ENCODE measurements at regions not wholly inside any gene's neighbourhood (a gene's known extent, or its start where the extent isn't known, plus 50 kb on each side); places are given as distances from the start of the nearest gene placed in this dataset.

GRCh38 chr2:193703411-193703810 is 1508.7 kb upstream of the TMEFF2 start:
- no TSS peak for BruUV-seq (replicated peaks)
- no peak for FAIRE-seq
- Histone ChIP-seq H3K4me2 (ENCODE audit: control insufficient read depth, insufficient read depth) (no peak overlapping the region), H3K4me3 (no peak overlapping the region), H3K9ac (ENCODE audit: control insufficient read depth, insufficient read depth, low read length) (no peak overlapping the region), H3K9me3 (replicated peaks; ENCODE audit: control insufficient read depth, insufficient read depth, low read length) (no peaks in the 10 kb centered on the region), H2AFZ (ENCODE audit: control insufficient read depth, low read depth, low read length) (no peak overlapping the region), H3K27ac (ENCODE audit: control insufficient read depth, insufficient read depth) (no peak overlapping the region), H3K36me3 (ENCODE audit: control insufficient read depth in 2 of 2, insufficient read depth in 2 of 2, low read length in 1 of 2) (no peaks in the 10 kb centered on the region), H4K20me1 (ENCODE audit: control insufficient read depth, insufficient read depth) (no peaks in the 10 kb centered on the region), H3K79me2 (ENCODE audit: control insufficient read depth, insufficient read depth, low read length) (no peaks in the 10 kb centered on the region), H3K4me1 (ENCODE audit: control insufficient read depth, insufficient read depth, low read length) (no peaks in the 10 kb centered on the region), H3K27me3 (replicated peaks in 1 of 2; ENCODE audit: control insufficient read depth in 2 of 2, insufficient read depth in 2 of 2, low read length in 1 of 2) (no peaks in the 10 kb centered on the region)
- intact Hi-C loops (cut with micrococcal nuclease; ENCODE audit: unreplicated experiment) = no loop called here
- TF ChIP-seq REST (IDR thresholded peaks at IDR 0.05; ENCODE audit: low read depth, low read length) (no peak), CBX5 (IDR thresholded peaks at IDR 0.05; ENCODE audit: low read depth) (no peak), YY1 (IDR thresholded peaks at IDR 0.05; ENCODE audit: low read depth, low read length) (no peak), MEF2B (IDR thresholded peaks at IDR 0.05; ENCODE audit: partially characterized antibody, poor library complexity, severe bottlenecking) (no peak), ZNF622 (IDR thresholded peaks at IDR 0.05) (no peak), TCF12 (IDR thresholded peaks at IDR 0.05; ENCODE audit: low read depth, low read length) (no peak), USF1 (IDR thresholded peaks at IDR 0.05; ENCODE audit: borderline replicate concordance, extremely low read length, insufficient read depth, low read depth, low read length) (no peak), IKZF2 (IDR thresholded peaks at IDR 0.05) (no peak), ZSCAN29 (IDR thresholded peaks at IDR 0.05) (no peak), CREB1 (IDR thresholded peaks at IDR 0.05; ENCODE audit: low read depth) (no peak)
- POLR2A ChIA-PET = no interaction called here
- RAD21 ChIA-PET (ENCODE audit: unreplicated experiment) = no interaction called here
- SMC1A ChIA-PET (ENCODE audit: uncharacterized antibody, unreplicated experiment) = interaction anchor here (0.9 to 1.0 kb wide), 2 partner anchors 13 to 18 kb away, joined by 3 read pairs; no protein-coding TSS in a partner anchor
- DNase-seq (ENCODE audit: low read depth, low spot score) = no peak
- no peak for ATAC-seq
- CTCF ChIA-PET = no interaction called here
- in situ Hi-C loops (cut with MboI) = no loop called here
- 28% methylated on average over 2 of the region's 2 CpGs for WGBS (ENCODE audit: insufficient coverage, insufficient replicate concordance, low lambda C conversion rate, missing lambda C conversion rate)

All from GM12878 (cell line).